SK-N-SH (cell line): ENCODE measurements at regions not wholly inside any gene's neighbourhood (a gene's known extent, or its start where the extent isn't known, plus 50 kb on each side); places are given as distances from the start of the nearest gene placed in this dataset.

ENCODE experiments used
- CTCF ChIP-seq: fragments of 200-600 bp; sonication (generic); IDR thresholded peaks from 2 replicates; pipeline ENCODE4 v1.6.1; 2017; ENCODE audit warnings: antibody characterized with exemption, mild to moderate bottlenecking, moderate library complexity
- POLR2AphosphoS5 ChIP-seq: IDR thresholded peaks from 2 replicates; pipeline ENCODE4 v1.6.1; 2012; ENCODE audit warnings: low read depth, low read length
- SMC3 ChIP-seq: IDR thresholded peaks from 2 replicates; pipeline ENCODE4 v1.6.1; 2012; ENCODE audit warnings: low read depth, low read length, improper control_type of control experiment
- YY1 ChIP-seq: IDR thresholded peaks from 2 replicates; pipeline ENCODE4 v1.4.0; 2012; ENCODE audit warnings: low read depth, mild to moderate bottlenecking

DNA sequence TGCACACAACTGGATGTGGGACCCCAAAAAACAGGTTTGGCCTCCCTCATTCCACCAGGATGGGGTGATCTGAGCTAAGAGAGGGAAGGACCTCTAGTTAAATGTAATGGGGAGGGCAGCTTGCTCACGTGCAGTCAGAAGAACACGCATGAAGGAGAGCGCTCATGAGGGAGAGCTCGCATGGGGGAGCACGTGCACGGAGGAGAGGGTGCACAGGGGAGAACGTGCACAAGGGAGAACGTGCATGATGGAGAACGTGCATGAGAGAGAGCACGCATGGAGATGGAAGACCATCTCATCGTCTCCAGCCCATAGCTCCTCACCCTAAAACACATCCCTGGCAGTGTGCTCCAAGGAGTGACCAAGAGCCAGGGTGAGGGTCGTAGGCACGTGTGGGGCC is 141.2 kb downstream of the RBFOX3 start:
- no peak for TF ChIP-seq SMC3
- no peak for TF ChIP-seq YY1
- no peak for TF ChIP-seq POLR2AphosphoS5
- no peak for TF ChIP-seq CTCF
